OCI-LY3 (cell line): ENCODE measurements at regions not wholly inside any gene's neighbourhood (a gene's known extent, or its start where the extent isn't known, plus 50 kb on each side); places are given as distances from the start of the nearest gene placed in this dataset.

Experiments
- CTCF ChIP-seq: fragments of 200-600, 300-600 bp; sonication (generic); IDR thresholded peaks from 2 replicates; pipeline ENCODE4 v1.5.1; 2014; ENCODE audit warnings: antibody characterized with exemption, low read length, low read depth
- EZH2phosphoT487 ChIP-seq: fragments of 200-600 bp; shearing (Covaris generic); IDR thresholded peaks from 2 replicates; pipeline ENCODE4 v1.6.1; 2018; ENCODE audit warnings: antibody characterized with exemption, mixed run types, low read depth

- no peak for TF ChIP-seq CTCF
- TF ChIP-seq EZH2phosphoT487, result no peak
Observed at GRCh38 chr2:189260361-189260814, 80.8 kb upstream of the COL5A2 start.
